H54 (cell line): ENCODE measurements at regions not wholly inside any gene's neighbourhood (a gene's known extent, or its start where the extent isn't known, plus 50 kb on each side); places are given as distances from the start of the nearest gene placed in this dataset.

Experiments
- DNase-seq: peaks from one replicate; pipeline ENCODE4 v3.0.0; 2011; ENCODE audit warnings: low spot score, mixed read lengths; ENCODE audit not compliant: insufficient read length
- FAIRE-seq: peaks from 3 replicates; lab custom pipeline; 2011; peaks lifted over from hg19 to GRCh38; lab: Jason Lieb, UNC
- POLR2A ChIP-seq: IDR thresholded peaks from 2 replicates; pipeline ENCODE4 v1.6.1; 2011; ENCODE audit warnings: low read depth, mild to moderate bottlenecking, low read length

- FAIRE-seq (no peak), DNase-seq (no peak)
- no peak for TF ChIP-seq POLR2A
Observed at GRCh38 chr16:50868577-50868976, 126.7 kb downstream of the CYLD start.

DNA sequence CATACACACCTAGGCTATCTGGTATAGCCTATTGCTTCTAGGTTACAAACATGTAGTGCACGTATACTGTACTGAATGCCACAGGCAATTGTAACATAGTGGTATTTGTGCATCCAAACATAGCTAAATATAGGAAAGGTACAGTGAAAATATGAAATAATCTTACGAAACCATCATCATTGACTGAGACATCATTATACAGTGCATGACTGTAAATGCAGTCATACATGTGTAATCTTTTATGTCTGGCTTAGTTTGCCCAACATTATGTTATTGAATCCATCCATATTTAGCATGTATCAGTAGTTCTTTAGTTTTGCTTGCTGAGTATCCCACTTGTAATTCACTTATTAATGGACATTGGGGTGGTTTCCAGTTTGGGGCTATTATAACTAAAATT, 124.9 kb downstream of the CYLD start:
- FAIRE-seq (no peak), DNase-seq (no peak)
- no peak for TF ChIP-seq POLR2A

DNA sequence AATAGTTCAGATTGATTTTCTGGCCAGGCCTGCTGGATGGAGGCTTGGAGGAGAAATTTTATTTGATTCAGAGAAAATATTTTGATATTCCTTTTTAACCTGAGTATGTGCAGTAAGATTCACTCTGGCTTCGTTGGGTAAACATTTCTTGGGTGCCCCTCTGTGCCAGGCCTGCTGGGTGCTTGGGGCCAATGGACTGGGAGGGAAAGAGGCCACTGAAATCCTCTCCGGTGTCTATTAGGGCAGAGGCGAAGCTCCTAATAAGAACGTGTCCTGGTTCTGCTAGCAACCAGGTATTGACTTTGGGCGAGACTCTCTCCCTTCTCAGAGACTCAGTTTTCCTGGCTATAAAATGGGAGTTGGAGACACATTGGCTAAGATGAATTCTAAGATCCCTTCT, 122.5 kb downstream of the CYLD start:
- TF ChIP-seq POLR2A = no peak
- DNase-seq (no peak), FAIRE-seq (no peak)

- no peak for TF ChIP-seq POLR2A
- DNase-seq (no peak), FAIRE-seq (no peak)
Observed at GRCh38 chr16:50863644-50864144, 121.8 kb downstream of the CYLD start.

- DNase-seq (no peak), FAIRE-seq (no peak)
- no peak for TF ChIP-seq POLR2A
Observed at GRCh38 chr16:50862818-50863643, 121.1 kb downstream of the CYLD start.

- FAIRE-seq = peak; percentile 15
- DNase-seq = peak; percentile 58
- no peak for TF ChIP-seq POLR2A
Observed at GRCh38 chr16:50861970-50862411, 120.1 kb downstream of the CYLD start.

GRCh38 chr16:50861451-50861850, 119.6 kb downstream of the CYLD start:
- DNase-seq (no peak), FAIRE-seq (no peak)
- TF ChIP-seq POLR2A = no peak

GRCh38 chr16:50859628-50860360, 117.9 kb downstream of the CYLD start:
- no peak for DNase-seq
- FAIRE-seq = no peak
- no peak for TF ChIP-seq POLR2A

GRCh38 chr16:50858877-50859627, 117.2 kb downstream of the CYLD start:
- DNase-seq (no peak), FAIRE-seq (no peak)
- no peak for TF ChIP-seq POLR2A

DNA sequence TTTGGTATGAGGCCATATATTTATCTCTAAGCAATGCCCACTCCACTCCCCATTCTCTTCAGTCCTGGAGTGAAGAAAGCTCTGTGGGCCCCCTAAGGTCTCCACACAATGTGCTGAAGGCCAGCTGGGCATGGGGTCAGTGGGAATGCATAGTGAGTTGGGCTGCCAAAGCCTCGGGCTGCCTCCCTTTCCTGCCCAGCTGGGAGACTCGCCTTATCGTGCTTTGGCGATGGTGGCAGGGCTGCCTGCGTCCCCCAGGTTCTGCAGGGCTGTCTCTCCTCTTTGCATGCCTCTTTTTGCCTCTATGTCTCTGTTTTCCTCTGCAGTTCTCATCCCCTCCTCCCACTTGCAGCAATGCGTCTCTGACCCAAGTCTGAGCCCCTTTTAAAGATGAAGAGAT, 116.5 kb downstream of the CYLD start:
- TF ChIP-seq POLR2A = no peak
- DNase-seq (no peak), FAIRE-seq (no peak)

GRCh38 chr16:50857881-50858280, 116.0 kb downstream of the CYLD start:
- TF ChIP-seq POLR2A = no peak
- DNase-seq (no peak), FAIRE-seq (no peak)

- no peak for FAIRE-seq
- no peak for DNase-seq
- no peak for TF ChIP-seq POLR2A
Observed at GRCh38 chr16:50856991-50857390, 115.1 kb downstream of the CYLD start.

DNA sequence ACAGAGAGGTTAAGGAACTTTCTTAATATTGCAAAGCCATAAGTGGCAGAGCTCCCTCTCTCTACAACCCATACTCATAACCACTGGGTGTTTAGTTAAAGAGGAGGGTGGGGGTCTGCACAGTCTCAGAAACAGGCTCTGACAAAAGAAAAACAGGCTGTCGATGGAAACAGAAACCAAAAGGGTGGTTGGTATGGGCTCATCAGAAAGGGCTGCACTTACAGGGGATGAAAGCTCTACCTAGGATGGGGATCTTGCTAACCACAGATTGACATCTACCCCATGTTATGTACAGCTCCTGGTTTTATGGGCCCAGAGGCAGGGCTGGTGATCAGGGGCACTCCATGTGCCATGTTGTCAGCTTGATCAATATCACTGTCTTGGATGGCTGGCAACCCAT, 111.4 kb downstream of the CYLD start:
- TF ChIP-seq POLR2A = no peak
- DNase-seq = no peak
- FAIRE-seq = no peak
